Naive thymus-derived CD4-positive, alpha-beta T cell (primary cell): ENCODE measurements at regions not wholly inside any gene's neighbourhood (a gene's known extent, or its start where the extent isn't known, plus 50 kb on each side); places are given as distances from the start of the nearest gene placed in this dataset.

Experiments used
- ATAC-seq: fragments of 150-1000 bp; cut with Tn5 transposase; 2 replicates; pipeline ENCODE4 v1.10.0; 2021; ENCODE audit warnings: mild to moderate bottlenecking, moderate library complexity
- CTCF ChIA-PET: fragments of 350-600 bp; sonication (Branson Sonifier 250); formaldehyde crosslinking; loops from one replicate; lab custom pipeline; 2021; ENCODE audit warnings: antibody characterized with exemption; lab: Charles Lee
- POLR2A ChIA-PET: fragments of 350-600 bp; sonication (Branson Sonifier 250); formaldehyde crosslinking; loops from one replicate; lab custom pipeline; 2021; ENCODE audit warnings: antibody characterized with exemption, inconsistent platforms; lab: Charles Lee
- DNase-seq, 9 donors: peaks; one replicate each; pipeline versions ENCODE4 v3.0.0 to v3.0.0-alpha.2; 2020 to 2022; ENCODE audit warnings: mixed read lengths in 1 of 9
- H3K27ac ChIP-seq: one replicate; pipeline ENCODE4 v1.7.0; 2013; ENCODE audit warnings: mild to moderate bottlenecking, low read depth, low read length, moderate library complexity
- H3K27me3 ChIP-seq, 2 donors: one replicate each; pipeline ENCODE4 v1.7.0; 2013; ENCODE audit warnings: low read length in 2 of 2, mild to moderate bottlenecking in 2 of 2, moderate library complexity in 2 of 2; ENCODE audit not compliant: control insufficient read depth in 2 of 2, insufficient read depth in 2 of 2
- H3K36me3 ChIP-seq, 3 experiments: 1 replicate in 2 of 3; 2 replicates in 1 of 3; pipeline ENCODE4 v1.7.0; 2013; ENCODE audit warnings: low read length in 3 of 3, mild to moderate bottlenecking in 3 of 3, moderate library complexity in 1 of 3; ENCODE audit not compliant: insufficient read depth in 3 of 3, control insufficient read depth in 2 of 3
- H3K4me1 ChIP-seq, 2 donors: one replicate each; pipeline ENCODE4 v1.7.0; 2013; ENCODE audit warnings: low read length in 2 of 2, mild to moderate bottlenecking in 2 of 2, moderate library complexity in 1 of 2; ENCODE audit not compliant: control insufficient read depth in 2 of 2, insufficient read depth in 2 of 2
- H3K4me3 ChIP-seq: 2 replicates; pipeline ENCODE4 v1.7.0; 2013; ENCODE audit warnings: mild to moderate bottlenecking, low read length
- H3K9me3 ChIP-seq, 3 experiments: 1 replicate in 2 of 3; 2 replicates in 1 of 3; pipeline ENCODE4 v1.7.0; 2013; ENCODE audit warnings: low read length in 3 of 3; ENCODE audit not compliant: control insufficient read depth in 2 of 3
- H3K27ac Mint-ChIP-seq, 9 donors: one replicate each; pipeline ENCODE4 v1.8.0; 2020 to 2022; ENCODE audit warnings: mixed read lengths in 9 of 9, mild to moderate bottlenecking in 8 of 9, moderate library complexity in 5 of 9, inconsistent platforms in 2 of 9
- H3K27me3 Mint-ChIP-seq, 5 donors: one replicate each; pipeline ENCODE4 v1.8.0; 2021 to 2022; ENCODE audit warnings: mixed read lengths in 5 of 5, mild to moderate bottlenecking in 1 of 5
- H3K36me3 Mint-ChIP-seq, 5 donors: one replicate each; pipeline ENCODE4 v1.8.0; 2020 to 2022; ENCODE audit warnings: mixed read lengths in 5 of 5, mild to moderate bottlenecking in 3 of 5, inconsistent platforms in 1 of 5
- H3K4me1 Mint-ChIP-seq, 7 donors: one replicate each; pipeline ENCODE4 v1.8.0; 2020 to 2022; ENCODE audit warnings: mixed read lengths in 7 of 7, mild to moderate bottlenecking in 3 of 7, inconsistent platforms in 1 of 7
- H3K4me3 Mint-ChIP-seq, 10 donors: one replicate each; pipeline ENCODE4 v1.8.0; 2020 to 2022; ENCODE audit warnings: mild to moderate bottlenecking in 10 of 10, mixed read lengths in 10 of 10, moderate library complexity in 6 of 10, inconsistent platforms in 2 of 10
- H3K9me3 Mint-ChIP-seq, 11 donors: one replicate each; pipeline ENCODE4 v1.8.0; 2020 to 2022; ENCODE audit warnings: mixed read lengths in 11 of 11, mild to moderate bottlenecking in 4 of 11, inconsistent platforms in 1 of 11, moderate library complexity in 1 of 11
- intact Hi-C, 2 donors: fragments of 100-400 bp; cut with micrococcal nuclease; formaldehyde crosslinking; loops; one replicate each; pipeline ENCODE4 v1.15.1; 2023

GRCh38 chr10:14403359-14403758, 72.6 kb upstream of the FRMD4A start:
- Mint-ChIP-seq H3K36me3 (no peaks in the 10 kb centered on the region), H3K27ac (no peak overlapping the region), H3K9me3 (peaks cover 0 to 4% (median 0%) of the 10 kb centered on the region in 11 donors), H3K27me3 (peaks cover 13 to 55% (median 41%) of the 10 kb centered on the region in 5 donors), H3K4me1 (peaks cover 0 to 7% (median 0%) of the 10 kb centered on the region in 7 donors), H3K4me3 (no peak overlapping the region)
- H3K27me3 ChIP-seq, result no peaks in the 10 kb centered on the region
- H3K4me3 ChIP-seq, result no peak overlapping the region
- H3K9me3 ChIP-seq, result no peaks in the 10 kb centered on the region
- intact Hi-C loops, result no loop called here
- CTCF ChIA-PET, result no interaction called here
- no peak for ATAC-seq
- H3K4me1 ChIP-seq, result no peaks in the 10 kb centered on the region
- no peaks in the 10 kb centered on the region for H3K36me3 ChIP-seq
- no peak overlapping the region for H3K27ac ChIP-seq
- POLR2A ChIA-PET, result no interaction called here
- DNase-seq, result no peak

DNA sequence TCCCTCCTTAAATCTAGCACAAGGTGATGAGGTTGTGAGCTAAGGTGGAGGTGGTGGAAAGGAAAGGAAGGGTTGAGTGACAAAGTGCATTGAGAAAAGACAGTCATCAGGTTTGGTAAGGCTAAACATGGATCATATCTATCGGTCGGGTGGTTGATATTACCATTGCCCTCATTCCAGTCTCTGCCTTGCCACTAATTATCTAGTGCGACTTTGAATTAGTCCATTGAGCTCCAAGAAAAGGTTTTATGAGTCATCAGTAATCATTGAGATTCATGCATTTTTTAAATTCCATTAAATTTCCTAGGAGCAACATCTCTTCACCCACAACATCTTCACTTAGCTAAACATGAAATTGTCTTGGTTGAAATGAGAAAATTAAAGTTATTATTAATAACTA, 68.9 kb upstream of the FRMD4A start:
- H3K27me3 ChIP-seq, result no peaks in the 10 kb centered on the region
- no peaks in the 10 kb centered on the region for H3K4me1 ChIP-seq
- Mint-ChIP-seq H3K27ac (no peak overlapping the region), H3K36me3 (no peaks in the 10 kb centered on the region), H3K4me1 (peaks cover 0 to 7% (median 0%) of the 10 kb centered on the region in 7 donors), H3K27me3 (peaks cover 5 to 34% (median 31%) of the 10 kb centered on the region in 5 donors), H3K9me3 (peaks cover 0 to 7% (median 3%) of the 10 kb centered on the region in 11 donors), H3K4me3 (no peak overlapping the region)
- H3K9me3 ChIP-seq, result no peaks in the 10 kb centered on the region
- intact Hi-C loops, result no loop called here
- ATAC-seq, result no peak
- H3K27ac ChIP-seq, result no peak overlapping the region
- H3K4me3 ChIP-seq, result no peak overlapping the region
- ChIA-PET POLR2A (no interaction called here), CTCF (no interaction called here)
- DNase-seq, result no peak
- H3K36me3 ChIP-seq, result no peaks in the 10 kb centered on the region

DNA sequence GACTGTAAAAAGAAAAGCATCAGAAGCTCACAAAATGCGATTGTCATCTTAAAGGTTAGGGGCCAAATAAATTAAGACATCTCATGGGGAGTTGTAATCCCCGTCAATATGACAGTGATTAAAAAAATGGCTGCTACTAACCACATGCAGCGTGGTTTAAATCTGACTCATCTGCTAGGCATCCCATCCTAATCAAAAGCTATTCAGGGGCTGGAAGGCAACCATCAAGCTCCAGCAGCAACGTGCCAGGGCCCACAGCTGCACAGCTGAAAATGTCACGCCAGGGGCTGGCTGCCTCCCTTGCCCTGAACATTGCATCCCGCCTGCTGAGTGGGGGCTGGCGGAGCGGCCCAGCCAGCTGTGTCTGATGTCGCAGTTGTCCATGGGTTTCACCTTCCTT, 66.3 kb upstream of the FRMD4A start:
- peaks cover 5 to 39% (median 19%) of the 10 kb centered on the region in 5 donors for H3K27me3 Mint-ChIP-seq

GRCh38 chr10:14396411-14397048, 65.8 kb upstream of the FRMD4A start:
- peaks cover 0 to 21% (median 4%) of the 10 kb centered on the region in 11 donors for H3K9me3 Mint-ChIP-seq
- H3K27me3 Mint-ChIP-seq, result peaks cover 5 to 36% (median 17%) of the 10 kb centered on the region in 5 donors
- no peak overlapping the region for H3K4me3 Mint-ChIP-seq
- no peak overlapping the region for H3K4me3 ChIP-seq
- peaks cover 0 to 4% (median 0%) of the 10 kb centered on the region in 3 experiments for H3K9me3 ChIP-seq
- DNase-seq (no peak), ATAC-seq (no peak)
- ChIA-PET CTCF (no interaction called here), POLR2A (no interaction called here)
- intact Hi-C loops, result no loop called here
- peaks cover 0 to 6% (median 0%) of the 10 kb centered on the region in 7 donors for H3K4me1 Mint-ChIP-seq
- no peak overlapping the region for H3K27ac Mint-ChIP-seq
- H3K36me3 ChIP-seq, result no peaks in the 10 kb centered on the region
- peaks cover 0 to 4% (median 0%) of the 10 kb centered on the region in 5 donors for H3K36me3 Mint-ChIP-seq
- no peaks in the 10 kb centered on the region for H3K27me3 ChIP-seq
- no peaks in the 10 kb centered on the region for H3K4me1 ChIP-seq
- H3K27ac ChIP-seq, result no peak overlapping the region

More for the DNA sequence above, 66.3 kb upstream of the FRMD4A start:
- intact Hi-C loops, result no loop called here
- H3K27me3 ChIP-seq, result no peaks in the 10 kb centered on the region
- ATAC-seq (no peak), DNase-seq (no peak)
- no peak overlapping the region for H3K4me3 ChIP-seq
- no peak overlapping the region for H3K27ac Mint-ChIP-seq
- H3K9me3 Mint-ChIP-seq, result peaks cover 0 to 21% (median 4%) of the 10 kb centered on the region in 11 donors
- no peak overlapping the region for H3K4me3 Mint-ChIP-seq
- H3K9me3 ChIP-seq, result peaks cover 0 to 4% (median 0%) of the 10 kb centered on the region in 3 experiments
- no peaks in the 10 kb centered on the region for H3K4me1 ChIP-seq
- H3K27ac ChIP-seq, result no peak overlapping the region
- POLR2A ChIA-PET, result no interaction called here
- peaks cover 0 to 4% (median 0%) of the 10 kb centered on the region in 5 donors for H3K36me3 Mint-ChIP-seq
- CTCF ChIA-PET, result no interaction called here
- no peaks in the 10 kb centered on the region for H3K36me3 ChIP-seq
- peaks cover 0 to 7% (median 0%) of the 10 kb centered on the region in 7 donors for H3K4me1 Mint-ChIP-seq

DNA sequence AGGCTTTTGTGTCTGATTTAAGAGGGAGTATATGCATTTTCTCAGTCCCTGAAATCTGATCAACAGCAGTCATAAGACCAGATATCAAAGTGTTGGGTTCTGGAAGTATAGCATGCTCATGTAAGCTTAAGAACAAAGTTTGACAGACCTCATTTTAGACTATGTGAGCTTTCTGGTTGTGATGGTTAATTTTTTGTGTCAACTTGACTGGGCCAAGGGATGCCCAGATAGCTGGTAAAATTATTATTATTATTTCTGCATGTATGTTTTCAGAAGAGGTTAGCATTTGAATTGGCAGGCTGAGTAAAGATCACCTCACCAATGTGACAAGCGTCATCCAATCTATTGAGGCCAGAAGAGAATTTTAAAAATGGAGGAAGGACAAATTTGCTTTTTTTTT, 63.5 kb upstream of the FRMD4A start:
- CTCF ChIA-PET, result no interaction called here
- ATAC-seq (no peak), DNase-seq (no peak)
- no peak overlapping the region for H3K4me3 ChIP-seq
- H3K36me3 Mint-ChIP-seq, result peaks cover 0 to 4% (median 0%) of the 10 kb centered on the region in 5 donors
- H3K27ac ChIP-seq, result no peak overlapping the region
- H3K9me3 ChIP-seq, result peaks cover 0 to 4% (median 0%) of the 10 kb centered on the region in 3 experiments
- H3K9me3 Mint-ChIP-seq, result peaks cover 0 to 21% (median 4%) of the 10 kb centered on the region in 11 donors
- H3K27me3 ChIP-seq, result no peaks in the 10 kb centered on the region
- peaks cover 10 to 26% (median 22%) of the 10 kb centered on the region in 7 donors for H3K4me1 Mint-ChIP-seq
- H3K4me3 Mint-ChIP-seq, result no peak overlapping the region
- H3K36me3 ChIP-seq, result no peaks in the 10 kb centered on the region
- POLR2A ChIA-PET, result no interaction called here
- H3K27me3 Mint-ChIP-seq, result peaks cover 4 to 26% (median 5%) of the 10 kb centered on the region in 5 donors
- intact Hi-C loops, result no loop called here
- peaks cover 0 to 16% of the 10 kb centered on the region in 2 donors for H3K4me1 ChIP-seq
- H3K27ac Mint-ChIP-seq, result peak overlapping the region in 1 of 9 donors; percentile 73

DNA sequence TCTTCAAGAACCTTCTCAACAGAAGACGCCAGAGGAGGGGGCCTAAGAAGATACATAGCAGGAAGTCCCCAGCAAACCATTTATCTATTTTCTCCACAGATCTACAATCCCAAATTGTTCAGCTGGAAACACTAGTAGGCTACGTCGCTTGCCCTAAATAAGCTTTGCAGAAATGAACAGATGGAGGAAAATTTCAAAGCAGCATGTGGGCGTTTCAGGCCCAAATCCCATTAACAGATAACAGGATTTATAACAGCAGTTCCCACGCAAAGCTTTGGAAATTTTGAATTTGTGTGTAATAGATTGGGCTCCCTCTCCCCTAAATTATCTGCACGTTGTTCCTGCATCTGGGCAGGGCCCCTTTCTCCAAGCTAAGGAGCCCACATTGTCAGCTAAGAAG, 60.6 kb upstream of the FRMD4A start:
- Mint-ChIP-seq H3K4me1 (peaks cover 13 to 33% (median 29%) of the 10 kb centered on the region in 7 donors), H3K27ac (no peak overlapping the region), H3K4me3 (no peak overlapping the region), H3K27me3 (peaks cover 0 to 42% (median 0%) of the 10 kb centered on the region in 5 donors), H3K9me3 (peaks cover 0 to 21% (median 4%) of the 10 kb centered on the region in 11 donors), H3K36me3 (peaks cover 0 to 4% (median 0%) of the 10 kb centered on the region in 5 donors)
- ChIA-PET CTCF (no interaction called here), POLR2A (no interaction called here)
- no peaks in the 10 kb centered on the region for H3K36me3 ChIP-seq
- H3K4me1 ChIP-seq, result peaks cover 0 to 17% of the 10 kb centered on the region in 2 donors
- no peak overlapping the region for H3K27ac ChIP-seq
- ATAC-seq (no peak), DNase-seq (no peak)
- intact Hi-C loops, result no loop called here
- peaks cover 0 to 4% (median 0%) of the 10 kb centered on the region in 3 experiments for H3K9me3 ChIP-seq
- no peak overlapping the region for H3K4me3 ChIP-seq
- no peaks in the 10 kb centered on the region for H3K27me3 ChIP-seq
